Right lobe of liver (tissue), 6 donors: ENCODE measurements at regions not wholly inside any gene's neighbourhood (a gene's known extent, or its start where the extent isn't known, plus 50 kb on each side); places are given as distances from the start of the nearest gene placed in this dataset.

ENCODE experiments used
- ATAC-seq, 4 donors: fragments of 200-7000 bp; cut with Tn5 transposase; one replicate each; pipeline ENCODE4 v1.9.1; 2020; ENCODE audit warnings: mild to moderate bottlenecking in 4 of 4, moderate library complexity in 4 of 4
- DNase-seq, 3 donors: peaks; one replicate each; pipeline ENCODE4 v3.0.0-alpha.2; 2020
- H3K27ac ChIP-seq, 3 donors: fragments of 200-600 bp; one replicate each; pipeline ENCODE4 v1.8.0; 2022
- H3K27me3 ChIP-seq, 2 donors: fragments of 200-600 bp; one replicate each; pipeline ENCODE4 v1.8.0; 2022
- H3K36me3 ChIP-seq, 4 donors: fragments of 200-600 bp; sonication (generic) in 1 of 4; one replicate each; pipeline versions ENCODE4 v1.5.1 to v1.8.0; 2017 to 2022; ENCODE audit warnings: control low read depth in 1 of 4
- H3K4me1 ChIP-seq, 4 donors: fragments of 200-600 bp; sonication (generic) in 1 of 4; one replicate each; pipeline versions ENCODE4 v1.5.1 to v1.8.0; 2017 to 2022; ENCODE audit warnings: control low read depth in 1 of 4
- H3K4me3 ChIP-seq, 3 donors: fragments of 200-600 bp; one replicate each; pipeline ENCODE4 v1.8.0; 2022
- H3K9me3 ChIP-seq, 4 donors: fragments of 200-600 bp; sonication (generic) in 1 of 4; one replicate each; pipeline versions ENCODE4 v1.5.1 to v1.8.0; 2017 to 2022; ENCODE audit warnings: control low read depth in 1 of 4
- CTCF ChIP-seq, 4 donors: fragments of 200-600 bp in 3 of 4; fragments of 450-650 bp in 1 of 4; IDR thresholded peaks; one replicate each; pipeline versions ENCODE4 v1.5.1 to v1.8.0; 2016 to 2022; ENCODE audit warnings: antibody characterized with exemption in 4 of 4, mild to moderate bottlenecking in 2 of 4
- POLR2A ChIP-seq: fragments of 450-650 bp; IDR thresholded peaks from one replicate; pipeline ENCODE4 v1.6.1; 2017; ENCODE audit warnings: antibody characterized with exemption, mild to moderate bottlenecking
- WGBS: methylation state at CpG from one replicate; pipeline ENCODE4 v1.1.6; 2018; ENCODE audit warnings: low coverage, low lambda C conversion rate; ENCODE audit not compliant: insufficient coverage; ENCODE audit errors: missing lambda C conversion rate; 5-methylcytosine and 5-hydroxymethylcytosine counted together
- intact Hi-C, 2 donors: fragments of 100-400 bp; cut with DNase I; formaldehyde crosslinking; loops; one replicate each; pipeline versions ENCODE4 v1.11.2 to v1.14.1; 2022
- donor health status: DM: no; HTN: yes; CAD: no.
- donor health status: DM: no; HTN: no; CAD: no.
- donor health status: DM: no; HTN: no; CAD: no.
- donor health status: DM: no; HTN: yes; CAD: no.
- donor health status: DM: no; HTN: yes; CAD: no.

DNA sequence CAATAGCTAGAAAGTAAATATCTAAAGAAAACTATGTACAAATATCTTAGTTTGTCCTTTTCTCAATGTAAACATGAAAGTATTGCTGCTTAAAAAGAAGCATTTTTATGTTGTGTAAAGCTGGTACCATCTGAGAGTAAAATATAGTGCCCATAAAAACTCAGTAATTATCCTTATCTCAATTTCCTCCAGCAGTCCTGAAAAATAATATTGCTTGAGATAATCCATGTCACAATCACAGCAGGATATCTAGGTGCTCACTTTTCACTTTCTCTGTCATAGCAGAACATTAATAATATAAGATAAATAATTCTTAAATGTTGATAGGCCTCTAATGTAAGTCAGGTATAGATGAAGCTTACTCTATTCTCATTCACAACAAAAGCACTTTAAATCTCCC is 285.5 kb downstream of the ZBBX start:
- no peaks in the 10 kb centered on the region for H3K27me3 ChIP-seq
- H3K9me3 ChIP-seq: no peaks in the 10 kb centered on the region
- no peak for TF ChIP-seq CTCF (IDR thresholded peaks at IDR 0.05)
- no peak for TF ChIP-seq POLR2A
- intact Hi-C loops: no loop called here
- no peaks in the 10 kb centered on the region for H3K4me1 ChIP-seq
- no peak overlapping the region for H3K27ac ChIP-seq
- ATAC-seq: no peak
- DNase-seq: no peak
- no peak overlapping the region for H3K4me3 ChIP-seq
- H3K36me3 ChIP-seq: no peaks in the 10 kb centered on the region

DNA sequence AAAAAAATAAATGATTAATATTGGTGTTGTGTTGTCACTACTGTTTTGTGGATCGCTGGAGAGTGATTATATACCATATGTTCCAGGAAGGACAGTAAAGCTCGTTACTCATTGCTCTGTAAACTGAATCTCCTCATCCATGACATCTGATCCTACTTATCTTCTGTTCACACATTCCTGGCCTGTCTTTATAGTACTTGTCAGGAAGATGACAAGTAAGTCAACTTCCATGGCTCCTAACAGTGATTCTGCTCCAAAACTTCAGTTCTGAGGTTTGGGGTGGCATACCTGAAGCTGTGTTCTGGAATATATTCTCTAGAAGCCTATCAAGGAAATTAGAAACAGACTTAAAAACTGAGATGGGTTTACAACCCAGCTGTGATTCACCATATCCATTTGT is 288.9 kb downstream of the ZBBX start:
- DNase-seq: no peak
- ATAC-seq: no peak
- TF ChIP-seq POLR2A: no peak
- TF ChIP-seq CTCF (IDR thresholded peaks at IDR 0.05): no peak
- WGBS: 24% methylated on average over 2 of the region's 2 CpGs
- no peaks in the 10 kb centered on the region for H3K27me3 ChIP-seq
- H3K36me3 ChIP-seq: no peaks in the 10 kb centered on the region
- H3K4me3 ChIP-seq: no peak overlapping the region
- no peaks in the 10 kb centered on the region for H3K9me3 ChIP-seq
- no peak overlapping the region for H3K27ac ChIP-seq
- H3K4me1 ChIP-seq: no peaks in the 10 kb centered on the region
- intact Hi-C loops: no loop called here

- Histone ChIP-seq H3K4me3 (no peak overlapping the region), H3K36me3 (no peaks in the 10 kb centered on the region), H3K27ac (no peak overlapping the region), H3K4me1 (no peaks in the 10 kb centered on the region), H3K27me3 (no peaks in the 10 kb centered on the region), H3K9me3 (no peaks in the 10 kb centered on the region)
- ATAC-seq: no peak
- TF ChIP-seq CTCF (IDR thresholded peaks at IDR 0.05): no peak
- TF ChIP-seq POLR2A: no peak
- no peak for DNase-seq
- intact Hi-C loops: no loop called here
- WGBS: 56% methylated on average over 1 of the region's 2 CpGs
Measured at GRCh38 chr3:167084545-167084944, 295.6 kb downstream of the ZBBX start.

DNA sequence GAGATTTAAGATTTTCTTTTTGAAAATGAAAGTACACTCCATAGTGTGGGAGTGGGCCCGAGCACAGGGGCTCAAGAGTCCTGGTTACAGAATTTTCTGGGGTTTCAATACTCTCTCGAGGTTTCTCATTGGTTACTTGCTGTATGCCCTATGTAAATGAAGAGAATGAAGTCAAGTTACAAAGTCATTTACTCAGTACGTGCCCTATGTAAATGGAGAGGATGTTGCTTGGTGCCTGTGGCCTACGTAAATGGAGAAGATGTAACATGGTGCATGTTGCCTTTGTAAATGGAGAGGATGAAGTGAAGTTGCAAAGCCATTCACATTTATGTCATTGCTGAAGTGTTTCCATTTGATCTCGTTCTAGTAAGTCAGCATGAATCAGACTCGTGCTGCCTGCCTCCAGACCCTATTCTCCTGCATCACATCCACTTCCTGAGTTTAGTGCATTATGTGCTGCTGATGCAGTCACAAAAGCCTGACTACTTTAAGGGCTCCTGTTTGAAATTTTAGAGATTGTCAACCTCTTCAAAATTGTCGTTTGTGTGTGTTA is 302.0 kb downstream of the ZBBX start:
- DNase-seq (no peak), ATAC-seq (no peak)
- intact Hi-C loops: no loop called here
- Histone ChIP-seq H3K4me3 (no peak overlapping the region), H3K27ac (no peak overlapping the region), H3K27me3 (no peaks in the 10 kb centered on the region), H3K4me1 (no peaks in the 10 kb centered on the region), H3K9me3 (no peaks in the 10 kb centered on the region), H3K36me3 (no peaks in the 10 kb centered on the region)
- TF ChIP-seq CTCF (IDR thresholded peaks at IDR 0.05): no peak
- no peak for TF ChIP-seq POLR2A
- 62% methylated on average over 7 of the region's 7 CpGs for WGBS

- Histone ChIP-seq H3K27me3 (no peaks in the 10 kb centered on the region), H3K4me3 (no peak overlapping the region), H3K4me1 (peaks cover 0 to 10% (median 0%) of the 10 kb centered on the region in 4 donors), H3K9me3 (no peaks in the 10 kb centered on the region), H3K27ac (no peak overlapping the region), H3K36me3 (no peaks in the 10 kb centered on the region)
- DNase-seq: no peak
- peak in 1 of 4 donors; percentile 7 for ATAC-seq
- intact Hi-C loops: no loop called here
- 62% methylated on average over 3 of the region's 3 CpGs for WGBS
- TF ChIP-seq POLR2A: no peak
- no peak for TF ChIP-seq CTCF (IDR thresholded peaks at IDR 0.05)
Measured at GRCh38 chr3:167067787-167068161, 312.3 kb downstream of the ZBBX start.
